Choroid plexus epithelial cell (primary cell): ENCODE measurements at regions not wholly inside any gene's neighbourhood (a gene's known extent, or its start where the extent isn't known, plus 50 kb on each side); places are given as distances from the start of the nearest gene placed in this dataset.

Experiments used
- DNase-seq: peaks from one replicate; pipeline ENCODE4 v3.0.0-alpha.2; 2010; ENCODE audit warnings: low read depth
- H3K4me3 ChIP-seq: 2 replicates; pipeline ENCODE4 v1.5.1; 2011; ENCODE audit warnings: low read depth, mild to moderate bottlenecking, control low read depth, low read length, moderate library complexity
- CTCF ChIP-seq: conservative IDR thresholded peaks from 2 replicates; pipeline ENCODE4 v1.5.1; 2011; ENCODE audit warnings: low read depth, mild to moderate bottlenecking, control low read depth, inconsistent platforms, low read length, moderate library complexity

DNA sequence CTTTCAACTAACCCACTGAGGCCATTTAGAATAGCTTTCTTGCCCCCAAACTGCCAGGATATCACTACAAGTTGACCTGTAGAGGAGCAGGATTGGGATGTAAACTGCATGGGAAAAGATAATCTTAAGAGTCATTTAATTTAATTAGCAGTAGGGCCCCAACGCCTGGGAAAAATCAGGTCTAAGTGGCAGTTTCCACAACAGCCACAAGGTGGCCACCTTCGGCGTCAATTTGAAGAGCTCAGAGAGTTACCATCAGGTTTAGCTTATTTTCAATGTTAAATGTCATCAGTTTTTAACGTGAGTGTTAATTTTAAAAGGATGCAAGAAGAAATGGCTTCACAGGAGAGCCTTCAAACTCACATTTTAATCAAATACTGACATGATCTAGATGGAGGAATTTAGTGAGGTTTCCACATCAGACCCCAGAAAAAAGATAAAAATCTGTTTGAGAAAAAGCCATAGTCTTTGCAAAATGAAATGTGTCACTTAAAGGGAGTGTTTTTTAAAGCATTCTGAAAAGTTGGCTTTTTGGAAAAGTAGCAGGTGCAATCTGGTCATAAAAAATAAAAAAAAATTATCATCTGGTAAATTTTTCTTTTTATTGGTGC lies 77.3 kb upstream of the UPP2 start:
- H3K4me3 ChIP-seq, result no peak overlapping the region
- peak; percentile 93 for TF ChIP-seq CTCF
- peak; percentile 68 for DNase-seq

GRCh38 chr2:158022888-158023287 lies 78.8 kb upstream of the UPP2 start:
- TF ChIP-seq CTCF, result no peak
- no peak for DNase-seq
- no peak overlapping the region for H3K4me3 ChIP-seq

GRCh38 chr2:158021226-158021625 lies 80.5 kb upstream of the UPP2 start:
- TF ChIP-seq CTCF, result no peak
- no peak overlapping the region for H3K4me3 ChIP-seq
- DNase-seq, result no peak

- DNase-seq, result no peak
- H3K4me3 ChIP-seq, result no peak overlapping the region
- no peak for TF ChIP-seq CTCF
Measured at GRCh38 chr2:158015428-158016076, 86.1 kb upstream of the UPP2 start.

- DNase-seq, result peak; percentile 18
- TF ChIP-seq CTCF, result no peak
Measured at GRCh38 chr2:158013891-158014290, 87.8 kb upstream of the UPP2 start.

DNA sequence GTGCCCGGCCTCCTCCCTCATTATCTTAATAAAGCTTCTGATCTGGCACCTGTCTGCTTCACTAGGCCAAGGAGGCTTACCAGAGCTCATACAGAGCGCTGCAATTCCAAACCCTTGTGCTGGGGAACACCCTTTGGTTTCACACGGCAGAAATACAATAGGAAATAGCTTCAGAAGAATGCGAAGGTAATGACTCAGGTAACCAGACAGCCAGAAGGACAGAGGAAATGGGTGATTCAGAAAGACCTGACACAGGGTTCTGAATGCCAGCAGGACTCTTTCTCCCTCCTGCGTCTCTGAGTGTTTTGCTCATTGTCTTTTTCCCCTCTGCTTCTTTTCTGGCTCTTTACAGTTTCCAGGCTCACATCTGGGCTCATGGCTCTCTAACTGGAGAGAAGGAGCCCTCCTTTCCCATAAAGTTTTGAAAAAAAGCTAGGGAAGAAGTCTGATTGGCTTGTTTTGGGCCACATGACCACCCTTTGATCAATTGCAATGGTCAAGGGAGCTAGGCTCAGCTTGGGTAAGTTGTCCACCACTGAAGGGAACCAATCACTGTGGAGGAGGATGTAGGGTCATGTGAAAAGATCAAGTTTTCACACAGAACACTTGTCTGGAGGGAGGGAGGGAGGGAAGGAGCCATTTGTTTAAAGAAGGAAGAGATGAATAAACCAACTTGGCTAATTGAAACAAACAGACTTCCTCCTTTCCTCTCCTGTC lies 90.5 kb upstream of the UPP2 start:
- H3K4me3 ChIP-seq, result no peak overlapping the region
- DNase-seq, result peak; percentile 28
- TF ChIP-seq CTCF, result no peak

More at GRCh38 chr2:158013891-158014290, 87.8 kb upstream of the UPP2 start:
- H3K4me3 ChIP-seq, result no peak overlapping the region
